ENCODE measurements at regions not wholly inside any gene's neighbourhood (a gene's known extent, or its start where the extent isn't known, plus 50 kb on each side); places are given as distances from the start of the nearest gene placed in this dataset.

DNA sequence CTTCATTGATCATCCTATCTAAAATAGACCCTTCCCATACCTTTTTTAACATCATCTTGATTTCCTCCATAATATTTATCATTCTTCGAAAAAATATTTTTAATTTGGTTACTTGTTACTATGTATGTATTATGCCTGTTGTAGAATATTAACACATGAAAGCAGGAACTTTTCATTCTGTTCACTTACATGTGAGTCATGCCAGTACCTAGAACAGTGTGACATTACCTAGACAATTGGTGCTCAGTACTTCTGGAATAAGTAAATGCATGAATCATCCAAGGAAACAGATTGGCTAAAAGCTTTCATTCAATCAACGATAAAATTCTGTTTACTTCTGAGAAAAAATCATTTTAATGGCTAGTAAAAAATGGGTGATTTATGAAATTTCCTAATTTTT is 76.4 kb downstream of the CXXC4 start:
- DNase-seq = no peak
- Mint-ChIP-seq H3K4me1 (ENCODE audit: low read depth) (no peaks in the 10 kb centered on the region), H3K27me3 (no peaks in the 10 kb centered on the region), H3K9me3 (no peaks in the 10 kb centered on the region), H3K27ac (no peak overlapping the region), H3K4me3 (no peak overlapping the region), H3K36me3 (no peaks in the 10 kb centered on the region)
- intact Hi-C loops (cut with micrococcal nuclease) = no loop called here
- ChIA-PET CTCF (no interaction called here), POLR2A (no interaction called here)

DNA sequence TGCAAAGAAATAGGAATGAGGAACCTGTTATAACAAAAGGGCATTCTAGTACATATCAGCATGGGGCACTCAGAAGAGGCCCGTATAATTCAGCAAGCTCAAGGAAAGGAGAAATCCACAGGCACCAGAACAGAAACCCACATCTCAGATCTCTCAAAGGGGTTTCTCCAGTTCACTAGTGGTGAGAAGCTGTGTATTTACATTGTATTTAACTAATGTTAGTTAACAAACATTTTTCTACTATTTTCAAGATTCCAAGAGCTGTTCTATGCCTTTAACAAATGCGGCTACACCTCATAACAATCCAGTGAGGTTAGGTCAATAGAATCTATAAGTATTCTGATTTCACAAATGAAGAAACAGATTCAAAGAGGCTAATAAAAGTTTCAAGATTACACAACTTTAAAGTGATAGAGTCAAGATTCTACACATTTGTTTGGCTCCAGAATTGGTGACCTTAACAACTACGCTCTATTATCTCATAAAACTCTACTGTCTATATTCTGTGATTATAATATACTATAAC is 77.3 kb downstream of the CXXC4 start:
- H3K27ac Mint-ChIP-seq = no peak overlapping the region
- intact Hi-C loops (cut with micrococcal nuclease) = no loop called here
- no peaks in the 10 kb centered on the region for H3K36me3 Mint-ChIP-seq
- CTCF ChIA-PET = no interaction called here
- no peaks in the 10 kb centered on the region for H3K27me3 Mint-ChIP-seq
- no peaks in the 10 kb centered on the region for H3K9me3 Mint-ChIP-seq
- no peaks in the 10 kb centered on the region for H3K4me1 Mint-ChIP-seq (ENCODE audit: low read depth)
- H3K4me3 Mint-ChIP-seq = no peak overlapping the region
- no peak for DNase-seq
- POLR2A ChIA-PET = no interaction called here

DNA sequence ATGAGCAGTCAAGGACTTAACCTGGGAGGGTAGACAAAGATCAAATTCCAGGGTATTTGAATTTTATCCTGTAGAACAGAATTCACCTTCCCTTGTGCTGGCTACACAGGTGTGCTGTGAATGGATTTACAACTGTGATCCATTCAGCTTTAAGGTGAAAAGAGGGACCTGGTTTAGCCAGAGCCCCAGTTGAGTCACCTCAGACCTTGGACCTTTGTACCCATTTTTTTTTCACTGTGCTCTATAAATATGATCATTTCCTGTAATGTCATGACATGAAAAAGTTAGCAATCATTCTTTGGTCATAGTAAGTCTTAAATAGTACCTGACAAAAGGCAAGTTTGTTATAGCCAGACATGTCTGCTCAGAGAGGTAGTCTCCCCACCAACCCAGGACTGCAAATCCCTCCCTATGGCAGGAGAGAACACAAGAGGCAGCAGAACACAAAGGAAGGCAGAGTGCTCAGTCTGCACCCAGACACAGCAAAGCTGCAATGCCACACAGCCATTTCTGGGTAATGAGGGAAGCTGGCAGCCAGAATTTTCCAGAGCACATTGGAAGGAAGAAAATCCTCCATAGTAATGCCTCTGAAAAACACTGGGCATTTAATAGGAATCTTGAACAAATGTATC is 77.9 kb downstream of the CXXC4 start:
- Mint-ChIP-seq H3K27ac (no peak overlapping the region), H3K4me3 (no peak overlapping the region), H3K27me3 (no peaks in the 10 kb centered on the region), H3K9me3 (no peaks in the 10 kb centered on the region), H3K36me3 (no peaks in the 10 kb centered on the region), H3K4me1 (ENCODE audit: low read depth) (no peaks in the 10 kb centered on the region)
- POLR2A ChIA-PET = no interaction called here
- CTCF ChIA-PET = no interaction called here
- no peak for DNase-seq
- intact Hi-C loops (cut with micrococcal nuclease) = no loop called here

DNA sequence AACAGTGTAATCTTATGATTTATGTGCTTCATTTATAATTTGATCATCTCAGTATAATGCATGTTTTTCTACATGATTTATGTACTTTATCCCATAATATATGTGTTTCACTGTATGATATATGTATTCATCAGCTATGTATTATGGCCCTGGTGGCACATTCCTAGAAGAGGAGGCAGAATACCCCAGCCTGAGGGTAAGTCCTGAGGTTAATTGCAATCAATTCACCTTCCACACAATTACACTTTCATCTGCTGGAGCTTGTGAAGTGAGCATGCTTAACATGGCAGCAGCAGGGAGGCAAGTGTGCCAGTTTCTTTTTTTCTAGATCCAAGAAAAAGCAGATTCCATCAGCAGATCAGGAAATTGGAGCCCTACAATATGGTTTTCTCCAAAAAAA is 81.2 kb downstream of the CXXC4 start:
- Mint-ChIP-seq H3K36me3 (no peaks in the 10 kb centered on the region), H3K4me1 (ENCODE audit: low read depth) (no peaks in the 10 kb centered on the region), H3K9me3 (no peaks in the 10 kb centered on the region), H3K27ac (no peak overlapping the region), H3K4me3 (no peak overlapping the region), H3K27me3 (no peaks in the 10 kb centered on the region)
- ChIA-PET POLR2A (no interaction called here), CTCF (no interaction called here)
- intact Hi-C loops (cut with micrococcal nuclease) = no loop called here
- no peak for DNase-seq

DNA sequence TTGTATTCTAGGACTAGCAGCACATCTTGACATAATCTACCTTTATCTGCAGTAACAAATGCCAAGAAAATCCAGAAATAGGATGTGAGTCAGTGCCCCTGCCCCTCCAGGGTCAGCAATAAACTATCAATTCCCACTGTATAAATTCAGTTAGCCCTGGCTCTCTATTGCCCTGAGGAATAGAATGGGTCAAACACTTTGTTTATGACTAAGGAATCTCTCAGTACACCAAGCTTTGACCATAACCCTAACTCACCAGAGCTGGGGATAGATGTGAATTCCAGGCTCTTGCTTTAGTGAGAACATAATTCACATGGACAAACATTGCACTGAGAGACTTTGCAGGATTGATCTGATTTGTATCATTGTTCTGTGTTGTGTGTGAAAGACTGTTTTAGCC is 82.3 kb downstream of the CXXC4 start:
- Mint-ChIP-seq H3K27ac (no peak overlapping the region), H3K9me3 (no peaks in the 10 kb centered on the region), H3K27me3 (no peaks in the 10 kb centered on the region), H3K4me3 (no peak overlapping the region), H3K4me1 (ENCODE audit: low read depth) (no peaks in the 10 kb centered on the region), H3K36me3 (no peaks in the 10 kb centered on the region)
- intact Hi-C loops (cut with micrococcal nuclease) = no loop called here
- CTCF ChIA-PET = no interaction called here
- POLR2A ChIA-PET = no interaction called here
- DNase-seq = no peak

DNA sequence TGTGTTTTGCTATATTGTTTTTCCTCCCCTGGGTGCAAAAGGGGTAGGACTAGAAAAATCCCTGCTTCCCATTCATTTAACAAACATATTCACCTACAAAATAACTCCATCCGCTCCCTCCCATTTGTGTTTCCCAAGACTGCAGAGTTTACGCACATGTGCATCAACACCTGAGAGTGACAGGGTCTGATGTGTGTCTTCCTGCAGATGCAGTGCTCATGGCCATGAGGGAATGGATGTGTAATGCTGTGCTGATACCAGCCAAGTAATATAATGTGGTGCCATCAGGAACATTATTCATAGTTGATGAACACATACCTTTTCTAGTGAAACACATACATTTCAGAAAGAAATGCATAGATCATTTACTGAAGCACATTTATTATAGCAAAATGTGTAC is 83.2 kb downstream of the CXXC4 start:
- Mint-ChIP-seq H3K4me3 (no peak overlapping the region), H3K36me3 (no peaks in the 10 kb centered on the region), H3K27me3 (no peaks in the 10 kb centered on the region), H3K9me3 (no peaks in the 10 kb centered on the region), H3K27ac (no peak overlapping the region), H3K4me1 (ENCODE audit: low read depth) (no peaks in the 10 kb centered on the region)
- DNase-seq = no peak
- intact Hi-C loops (cut with micrococcal nuclease) = no loop called here
- ChIA-PET POLR2A (no interaction called here), CTCF (no interaction called here)

DNA sequence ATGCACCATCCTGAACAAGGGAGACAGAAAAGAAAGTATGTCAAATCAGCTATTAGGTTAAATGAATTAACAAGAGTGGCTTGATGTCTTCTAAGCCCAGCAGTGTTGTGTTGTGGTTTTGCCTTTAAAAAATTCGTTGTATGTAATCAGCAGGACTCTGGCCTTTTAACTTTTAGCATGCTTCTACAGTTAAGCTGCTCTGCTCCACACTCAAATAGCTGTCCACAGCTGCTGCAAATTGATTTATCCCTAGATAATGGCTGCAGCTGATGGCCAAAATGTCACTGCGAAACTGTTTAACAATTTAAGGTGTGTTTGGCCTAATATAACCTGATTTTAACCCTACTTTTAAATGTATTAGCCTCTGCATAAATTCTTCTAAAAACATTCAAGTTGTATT is 85.8 kb downstream of the CXXC4 start:
- Mint-ChIP-seq H3K27ac (no peak overlapping the region), H3K4me3 (no peak overlapping the region), H3K36me3 (no peaks in the 10 kb centered on the region), H3K27me3 (no peaks in the 10 kb centered on the region), H3K9me3 (no peaks in the 10 kb centered on the region), H3K4me1 (ENCODE audit: low read depth) (no peaks in the 10 kb centered on the region)
- DNase-seq = no peak
- intact Hi-C loops (cut with micrococcal nuclease) = no loop called here
- POLR2A ChIA-PET = no interaction called here
- CTCF ChIA-PET = no interaction called here

DNA sequence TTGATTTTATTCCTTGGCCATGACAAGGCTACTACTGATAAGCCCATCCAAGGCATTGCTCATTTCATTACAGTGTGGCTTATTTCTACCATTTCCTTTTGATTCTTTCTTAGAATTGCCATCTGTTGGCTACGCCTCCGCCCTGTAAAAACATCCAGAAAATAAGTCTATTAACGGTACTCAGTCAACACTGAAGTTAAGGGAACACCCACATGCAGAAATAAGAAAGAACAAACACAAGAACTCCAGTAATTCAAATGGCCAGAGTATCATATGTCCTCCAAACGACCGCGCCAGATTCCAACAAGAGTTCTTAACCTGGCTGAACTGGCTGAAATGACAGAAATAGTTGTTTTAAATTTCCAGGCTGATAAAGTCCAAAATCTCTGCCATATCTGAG is 90.3 kb downstream of the CXXC4 start:
- H3K4me3 Mint-ChIP-seq = no peak overlapping the region
- ChIA-PET POLR2A (no interaction called here), CTCF (no interaction called here)
- intact Hi-C loops (cut with micrococcal nuclease) = no loop called here
- no peaks in the 10 kb centered on the region for H3K4me1 Mint-ChIP-seq (ENCODE audit: low read depth)
- no peaks in the 10 kb centered on the region for H3K27me3 Mint-ChIP-seq
- H3K36me3 Mint-ChIP-seq = no peaks in the 10 kb centered on the region
- DNase-seq = no peak
- H3K9me3 Mint-ChIP-seq = peaks cover 2% of the 10 kb centered on the region
- H3K27ac Mint-ChIP-seq = no peak overlapping the region

DNA sequence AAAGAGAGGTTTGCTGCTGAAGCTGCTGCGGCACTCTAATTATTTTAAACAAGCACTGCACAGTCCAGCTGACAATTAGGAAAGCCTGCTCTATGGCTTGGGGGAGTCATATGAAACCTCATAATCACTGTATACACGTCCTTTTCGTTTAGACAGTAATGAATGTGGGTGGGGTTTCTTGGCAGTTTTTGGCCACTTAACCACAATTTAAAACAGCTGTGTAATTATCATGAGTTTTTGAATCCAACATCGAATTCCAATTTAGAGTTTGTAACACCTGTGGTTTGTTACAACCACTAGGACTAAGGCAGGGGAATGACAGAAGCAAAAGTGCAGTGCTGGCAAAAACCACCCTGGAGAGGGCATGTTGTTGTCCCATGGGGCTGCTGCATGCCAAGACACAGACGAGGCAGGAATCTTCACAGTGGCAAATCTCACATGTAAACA is 99.5 kb downstream of the CXXC4 start:
- H3K27ac Mint-ChIP-seq = no peak overlapping the region
- ChIA-PET CTCF (no interaction called here), POLR2A (no interaction called here)
- no peaks in the 10 kb centered on the region for H3K9me3 Mint-ChIP-seq
- no peaks in the 10 kb centered on the region for H3K4me1 Mint-ChIP-seq (ENCODE audit: low read depth)
- DNase-seq = no peak
- H3K36me3 Mint-ChIP-seq = no peaks in the 10 kb centered on the region
- intact Hi-C loops (cut with micrococcal nuclease) = no loop called here
- no peaks in the 10 kb centered on the region for H3K27me3 Mint-ChIP-seq
- no peak overlapping the region for H3K4me3 Mint-ChIP-seq

DNA sequence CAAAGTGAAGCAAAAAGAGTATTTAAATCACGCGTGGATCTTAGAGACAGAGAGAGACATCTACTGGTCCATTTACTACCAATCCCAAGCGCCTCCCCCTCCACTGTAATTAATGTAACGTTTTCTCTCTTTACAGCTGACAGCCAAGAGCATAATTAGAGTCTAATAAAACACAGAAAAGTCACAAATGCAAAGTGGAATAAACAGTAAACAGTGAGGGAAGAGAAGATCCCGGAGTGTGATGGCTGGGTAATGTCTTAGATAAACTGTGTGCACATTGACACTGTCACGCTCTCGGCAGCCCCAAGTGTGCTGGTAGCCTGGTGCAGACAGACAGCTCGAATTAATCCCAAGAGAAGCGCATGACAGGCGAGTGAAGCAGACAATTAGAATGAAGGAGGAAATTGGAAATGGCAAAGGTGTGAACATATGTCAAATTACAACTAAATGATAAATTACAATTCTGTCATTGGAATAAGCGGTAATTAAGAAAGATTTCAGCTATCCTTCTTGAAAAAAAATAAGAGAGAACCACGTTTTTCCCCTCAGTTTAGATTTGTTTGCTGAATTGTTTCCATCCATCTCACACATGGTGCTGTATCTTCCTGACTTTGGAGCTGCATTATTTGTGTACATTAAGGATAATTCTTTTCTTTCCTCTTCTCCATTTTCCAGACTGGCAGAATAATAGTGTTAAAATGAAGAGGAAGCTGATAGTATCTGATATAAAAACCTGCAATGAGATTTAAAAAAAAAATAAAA is 100.1 kb downstream of the CXXC4 start:
- ChIA-PET POLR2A (no interaction called here), CTCF (no interaction called here)
- H3K4me3 Mint-ChIP-seq = no peak overlapping the region
- H3K36me3 Mint-ChIP-seq = no peaks in the 10 kb centered on the region
- DNase-seq = no peak
- no peaks in the 10 kb centered on the region for H3K27me3 Mint-ChIP-seq
- no peaks in the 10 kb centered on the region for H3K9me3 Mint-ChIP-seq
- intact Hi-C loops (cut with micrococcal nuclease) = no loop called here
- H3K27ac Mint-ChIP-seq = no peak overlapping the region
- no peaks in the 10 kb centered on the region for H3K4me1 Mint-ChIP-seq (ENCODE audit: low read depth)

DNA sequence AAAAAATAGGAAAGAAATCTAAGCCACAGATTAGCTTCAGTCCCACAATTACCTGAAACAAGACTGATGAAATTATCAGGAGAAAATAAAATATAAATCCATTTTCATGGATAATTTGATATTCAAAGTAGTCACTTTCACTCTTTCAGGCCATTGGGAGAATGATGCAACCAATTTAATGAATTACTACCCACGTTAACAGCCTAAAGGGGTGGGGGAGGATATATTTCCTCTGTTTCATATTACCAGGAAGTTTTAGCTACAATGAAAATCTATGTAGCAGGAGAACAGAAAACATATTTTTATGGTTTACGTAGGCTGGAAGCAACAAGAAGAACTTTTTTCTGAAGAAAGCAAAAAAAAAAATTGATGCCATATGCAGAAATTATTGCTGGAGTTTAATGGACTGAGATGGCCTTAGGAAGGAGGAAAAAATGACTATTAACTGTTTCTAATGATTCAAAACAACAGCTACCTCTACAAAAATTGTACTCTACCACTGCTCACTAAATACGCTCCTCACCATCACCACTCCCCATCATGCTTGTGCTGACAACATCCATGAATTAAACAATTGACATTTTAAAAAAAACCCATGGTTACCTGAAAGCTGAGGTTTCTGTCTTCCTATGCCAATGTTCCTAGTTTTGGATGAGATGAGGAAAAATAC is 100.9 kb downstream of the CXXC4 start:
- H3K27ac Mint-ChIP-seq = no peak overlapping the region
- ChIA-PET POLR2A (no interaction called here), CTCF (no interaction called here)
- H3K4me3 Mint-ChIP-seq = no peak overlapping the region
- no peaks in the 10 kb centered on the region for H3K9me3 Mint-ChIP-seq
- no peak for DNase-seq
- intact Hi-C loops (cut with micrococcal nuclease) = no loop called here
- H3K36me3 Mint-ChIP-seq = no peaks in the 10 kb centered on the region
- no peaks in the 10 kb centered on the region for H3K4me1 Mint-ChIP-seq (ENCODE audit: low read depth)
- H3K27me3 Mint-ChIP-seq = no peaks in the 10 kb centered on the region

DNA sequence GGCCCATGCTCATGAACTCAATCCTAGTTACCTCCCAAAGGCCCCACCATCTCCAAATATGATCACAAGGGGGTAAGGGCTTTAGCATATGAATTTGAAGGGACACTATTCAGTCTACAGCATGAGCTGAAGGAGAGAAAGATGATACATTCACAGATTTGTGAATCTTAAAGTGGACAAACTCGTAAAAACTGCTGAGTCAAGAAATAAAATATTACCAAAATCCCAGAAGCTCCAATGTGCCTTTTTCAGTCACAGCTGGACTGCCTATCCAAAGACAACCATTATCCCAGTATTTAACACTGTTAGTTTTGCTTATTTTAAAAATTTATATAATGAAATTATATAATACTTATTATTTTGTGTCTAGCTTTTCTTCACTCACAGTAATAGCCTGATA is 109.0 kb downstream of the CXXC4 start:
- CTCF ChIA-PET = no interaction called here
- Mint-ChIP-seq H3K9me3 (no peaks in the 10 kb centered on the region), H3K27ac (no peak overlapping the region), H3K27me3 (no peaks in the 10 kb centered on the region), H3K4me1 (ENCODE audit: low read depth) (no peaks in the 10 kb centered on the region), H3K4me3 (no peak overlapping the region), H3K36me3 (no peaks in the 10 kb centered on the region)
- POLR2A ChIA-PET = no interaction called here
- intact Hi-C loops (cut with micrococcal nuclease) = no loop called here
- no peak for DNase-seq

DNA sequence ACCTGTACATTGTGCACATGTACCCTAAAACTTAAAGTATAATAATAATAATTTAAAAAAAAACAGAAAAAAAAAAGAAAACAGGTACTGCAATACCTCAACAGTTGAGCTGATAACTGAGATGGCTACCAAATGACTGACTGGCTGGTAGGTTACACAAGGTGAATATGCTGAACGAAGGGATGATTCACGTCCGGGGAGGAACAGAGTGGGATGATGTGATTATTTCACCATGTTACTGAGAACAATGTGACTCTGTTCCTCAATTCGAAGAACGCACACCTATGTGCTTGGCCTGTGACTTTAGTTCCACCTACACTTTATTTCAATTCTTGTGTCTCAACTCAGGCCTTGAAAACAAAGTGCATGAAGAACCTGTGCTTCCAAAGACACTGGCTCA is 111.7 kb downstream of the CXXC4 start:
- POLR2A ChIA-PET = no interaction called here
- H3K27me3 Mint-ChIP-seq = no peaks in the 10 kb centered on the region
- no peaks in the 10 kb centered on the region for H3K4me1 Mint-ChIP-seq (ENCODE audit: low read depth)
- no peaks in the 10 kb centered on the region for H3K9me3 Mint-ChIP-seq
- CTCF ChIA-PET = no interaction called here
- no peak overlapping the region for H3K4me3 Mint-ChIP-seq
- H3K27ac Mint-ChIP-seq = no peak overlapping the region
- H3K36me3 Mint-ChIP-seq = no peaks in the 10 kb centered on the region
- DNase-seq = no peak
- intact Hi-C loops (cut with micrococcal nuclease) = no loop called here
